Anterior cingulate cortex (tissue), 58 donors: ENCODE measurements at regions not wholly inside any gene's neighbourhood (a gene's known extent, or its start where the extent isn't known, plus 50 kb on each side); places are given as distances from the start of the nearest gene placed in this dataset.

Experiments
- DNase-seq, 58 donors: peaks; one replicate each; lab custom pipeline; 2025; lab: John Stamatoyannopoulos, UW

GRCh38 chr4:155616117-155616516 is 50.5 kb upstream of the GUCY1A1 start:
- DNase-seq: no peak

GRCh38 chr4:155615081-155615887 is 51.4 kb upstream of the GUCY1A1 start:
- no peak for DNase-seq

- no peak for DNase-seq
Measured at GRCh38 chr4:155614111-155614762, 52.4 kb upstream of the GUCY1A1 start.

GRCh38 chr4:155612074-155612473 is 54.6 kb upstream of the GUCY1A1 start:
- DNase-seq: no peak

GRCh38 chr4:155611501-155611900 is 55.1 kb upstream of the GUCY1A1 start:
- no peak for DNase-seq

- DNase-seq: no peak
Measured at GRCh38 chr4:155610143-155610542, 56.5 kb upstream of the GUCY1A1 start.

- DNase-seq: no peak
Measured at GRCh38 chr4:155609455-155610059, 57.1 kb upstream of the GUCY1A1 start.

- DNase-seq: no peak
Measured at GRCh38 chr4:155608225-155608885, 58.3 kb upstream of the GUCY1A1 start.

- peak in 5 of 58 donors; percentile 1 to 28 (median 7) for DNase-seq
Measured at GRCh38 chr4:155607481-155607880, 59.2 kb upstream of the GUCY1A1 start.

- no peak for DNase-seq
Measured at GRCh38 chr4:155604718-155605626, 61.7 kb upstream of the GUCY1A1 start.

GRCh38 chr4:155603360-155603891 is 63.2 kb upstream of the GUCY1A1 start:
- DNase-seq: no peak

GRCh38 chr4:155602351-155603140 is 64.1 kb upstream of the GUCY1A1 start:
- DNase-seq: no peak

- DNase-seq: no peak
Measured at GRCh38 chr4:155600244-155600643, 66.4 kb upstream of the GUCY1A1 start.

GRCh38 chr4:155599596-155599995 is 67.1 kb upstream of the GUCY1A1 start:
- no peak for DNase-seq

- no peak for DNase-seq
Measured at GRCh38 chr4:155599085-155599484, 67.6 kb upstream of the GUCY1A1 start.

GRCh38 chr4:155597933-155598451 is 68.7 kb upstream of the GUCY1A1 start:
- DNase-seq: no peak

GRCh38 chr4:155597281-155597680 is 69.4 kb upstream of the GUCY1A1 start:
- no peak for DNase-seq

GRCh38 chr4:155593793-155594192 is 72.9 kb upstream of the GUCY1A1 start:
- DNase-seq: no peak

GRCh38 chr4:155592938-155593297 is 73.7 kb upstream of the GUCY1A1 start:
- DNase-seq: no peak
